H7 (cell line): ENCODE measurements at regions not wholly inside any gene's neighbourhood (a gene's known extent, or its start where the extent isn't known, plus 50 kb on each side); places are given as distances from the start of the nearest gene placed in this dataset.

Source experiments
- DNase-seq: peaks from one replicate; pipeline ENCODE4 v3.0.0; 2012
- H3K27me3 ChIP-seq: 2 replicates; pipeline ENCODE4 v1.6.0; 2011; ENCODE audit warnings: mild to moderate bottlenecking, low read length; ENCODE audit not compliant: control insufficient read depth, insufficient read depth
- H3K36me3 ChIP-seq: replicated peaks from 2 replicates; pipeline ENCODE4 v1.5.1; 2011; ENCODE audit warnings: low read length; ENCODE audit not compliant: control insufficient read depth, insufficient read depth
- H3K4me3 ChIP-seq: 2 replicates; pipeline ENCODE4 v1.5.1; 2011; ENCODE audit warnings: low read depth, mild to moderate bottlenecking, control low read depth, low read length, moderate library complexity; ENCODE audit not compliant: insufficient read depth

GRCh38 chr2:24411488-24412151, 51.3 kb upstream of the ITSN2 start:
- Histone ChIP-seq H3K36me3 (no peaks in the 10 kb centered on the region), H3K4me3 (no peak overlapping the region), H3K27me3 (no peaks in the 10 kb centered on the region)
- DNase-seq = no peak

DNA sequence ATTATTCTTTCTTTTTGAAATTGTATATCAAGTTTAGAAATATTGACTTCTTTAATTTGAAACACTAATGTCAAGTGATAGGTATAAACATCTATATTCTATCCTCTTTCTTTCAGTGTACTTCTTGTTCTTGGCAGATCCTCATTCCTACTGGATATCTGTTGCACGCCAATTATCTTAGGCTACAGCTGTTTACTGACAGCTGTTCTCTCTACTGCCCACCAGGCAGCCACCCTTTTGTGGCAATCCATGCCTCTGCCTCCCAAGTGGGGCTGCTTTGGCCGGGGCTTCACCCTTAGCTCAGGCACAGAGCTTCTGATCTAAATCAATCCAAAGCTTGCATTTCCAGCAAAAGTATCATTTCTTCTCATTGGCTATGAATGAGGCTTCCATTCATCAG, 50.6 kb upstream of the ITSN2 start:
- no peak for DNase-seq
- H3K36me3 ChIP-seq = no peaks in the 10 kb centered on the region
- no peak overlapping the region for H3K4me3 ChIP-seq
- no peaks in the 10 kb centered on the region for H3K27me3 ChIP-seq

GRCh38 chr2:24409700-24410556, 49.6 kb upstream of the ITSN2 start:
- peak; percentile 76 for DNase-seq
- no peaks in the 10 kb centered on the region for H3K36me3 ChIP-seq
- no peak overlapping the region for H3K4me3 ChIP-seq
- no peaks in the 10 kb centered on the region for H3K27me3 ChIP-seq
